NCI-H2196 (cell line): ENCODE measurements at regions not wholly inside any gene's neighbourhood (a gene's known extent, or its start where the extent isn't known, plus 50 kb on each side); places are given as distances from the start of the nearest gene placed in this dataset.
"Not testable (repeated sequence)": the region's sequence is repeated elsewhere in the genome, so short reads cannot be mapped to it uniquely, and the experiment has no call there.

ENCODE experiments used
- DNase-seq: peaks from one replicate; lab custom pipeline; 2025; ENCODE audit not compliant: unreplicated experiment; lab: John Stamatoyannopoulos, UW

GRCh38 chrX:95764972-95765451, 919.6 kb upstream of the DIAPH2 start:
- DNase-seq, result peak; percentile 1

GRCh38 chrX:95771198-95771597, 913.4 kb upstream of the DIAPH2 start:
- DNase-seq, result not testable (repeated sequence)

- DNase-seq, result no peak
These were observed 892.8 kb upstream of the DIAPH2 start for GRCh38 chrX:95791876-95792275.

- no peak for DNase-seq
These were observed 887.3 kb upstream of the DIAPH2 start for GRCh38 chrX:95797344-95797743.

- DNase-seq, result no peak
These were observed 860.8 kb upstream of the DIAPH2 start for GRCh38 chrX:95823796-95824195.

GRCh38 chrX:95835223-95835622, 849.4 kb upstream of the DIAPH2 start:
- DNase-seq, result no peak

GRCh38 chrX:95836517-95836916, 848.1 kb upstream of the DIAPH2 start:
- no peak for DNase-seq

- DNase-seq, result no peak
These were observed 842.8 kb upstream of the DIAPH2 start for GRCh38 chrX:95841863-95842262.

GRCh38 chrX:95860127-95860526, 824.5 kb upstream of the DIAPH2 start:
- DNase-seq, result no peak

- no peak for DNase-seq
These were observed 809.0 kb upstream of the DIAPH2 start for GRCh38 chrX:95875661-95876060.

GRCh38 chrX:95878874-95879273, 805.8 kb upstream of the DIAPH2 start:
- DNase-seq, result no peak

- no peak for DNase-seq
These were observed 800.5 kb upstream of the DIAPH2 start for GRCh38 chrX:95884186-95884585.

- DNase-seq, result no peak
These were observed 799.6 kb upstream of the DIAPH2 start for GRCh38 chrX:95885074-95885473.

- DNase-seq, result no peak
These were observed 795.4 kb upstream of the DIAPH2 start for GRCh38 chrX:95889279-95889678.

GRCh38 chrX:95893636-95894035, 791.0 kb upstream of the DIAPH2 start:
- DNase-seq, result no peak

GRCh38 chrX:95903490-95903889, 781.2 kb upstream of the DIAPH2 start:
- no peak for DNase-seq

GRCh38 chrX:95903975-95904374, 780.7 kb upstream of the DIAPH2 start:
- DNase-seq, result no peak

GRCh38 chrX:95907081-95907480, 777.6 kb upstream of the DIAPH2 start:
- no peak for DNase-seq

- DNase-seq, result no peak
These were observed 773.6 kb upstream of the DIAPH2 start for GRCh38 chrX:95911062-95911461.

GRCh38 chrX:95919605-95920004, 765.0 kb upstream of the DIAPH2 start:
- DNase-seq, result no peak

GRCh38 chrX:95945528-95945927, 739.1 kb upstream of the DIAPH2 start:
- no peak for DNase-seq

GRCh38 chrX:95949588-95949987, 735.1 kb upstream of the DIAPH2 start:
- DNase-seq, result no peak

- DNase-seq, result no peak
These were observed 734.0 kb upstream of the DIAPH2 start for GRCh38 chrX:95950679-95951078.

GRCh38 chrX:95953564-95953963, 731.1 kb upstream of the DIAPH2 start:
- DNase-seq, result no peak
